K562 (cell line): ENCODE measurements at regions not wholly inside any gene's neighbourhood (a gene's known extent, or its start where the extent isn't known, plus 50 kb on each side); places are given as distances from the start of the nearest gene placed in this dataset.

Experiments
- ATAC-seq: fragments of 200-7000 bp; cut with Tn5 transposase; 3 replicates; pipeline ENCODE4 v1.9.1; 2020; ENCODE audit warnings: moderate library complexity
- BruUV-seq: library from RNA; stranded (reverse); fragments of 400-500 nt; replicated peaks from 2 replicates; lab custom pipeline; 2021; lab: Mats Ljungman, UMichigan
- CTCF ChIA-PET: fragments of 300-600 bp; formaldehyde crosslinking; extraction: SDS; loops from one replicate; lab custom pipeline; 2021; ENCODE audit warnings: low intra/inter-chr PET ratio; lab: Yijun Ruan, JAX
- POLR2A ChIA-PET: fragments of 300-600, 350-650 bp; sonication (Branson Sonifier 250); formaldehyde crosslinking; extraction: SDS; loops from one replicate; lab custom pipeline; 2021; ENCODE audit warnings: antibody characterized with exemption, inconsistent platforms; lab: Yijun Ruan, JAX
- DNase-seq, 4 experiments: peaks; one replicate each; pipeline versions ENCODE4 v3.0.0 to v3.0.0-alpha.2; 2011 to 2018; ENCODE audit warnings: low spot score in 3 of 4, mixed read lengths in 3 of 4; ENCODE audit errors: extremely low read depth in 1 of 4
- FAIRE-seq: peaks from 2 replicates; lab custom pipeline; 2011; peaks lifted over from hg19 to GRCh38; lab: Jason Lieb, UNC
- H2AFZ ChIP-seq: 2 replicates; pipeline ENCODE4 v1.6.0; 2011; ENCODE audit warnings: low read depth, low read length, control low read depth, inconsistent platforms
- H3K27ac ChIP-seq: fragments of 200-600 bp; 3 replicates; pipeline ENCODE4 v1.8.0; 2011; ENCODE audit warnings: low read depth, mild to moderate bottlenecking, control low read depth, inconsistent platforms, low read length, moderate library complexity, mixed read lengths; ENCODE audit errors: extremely low read depth
- H3K27me3 ChIP-seq, 2 experiments: fragments of 300-600 bp in 1 of 2; 2 replicates in 1 of 2; 3 replicates in 1 of 2; pipeline versions ENCODE4 v1.6.0 to v1.8.0; 2011; ENCODE audit warnings: inconsistent platforms in 2 of 2, low read length in 2 of 2, mild to moderate bottlenecking in 1 of 2, mixed read lengths in 1 of 2, moderate library complexity in 1 of 2; ENCODE audit not compliant: control insufficient read depth in 2 of 2, insufficient read depth in 2 of 2
- H3K36me3 ChIP-seq: fragments of 300-600 bp; 3 replicates; pipeline ENCODE4 v1.8.0; 2011; ENCODE audit warnings: mild to moderate bottlenecking, low read length, inconsistent platforms; ENCODE audit not compliant: control insufficient read depth, insufficient read depth
- H3K4me1 ChIP-seq, 2 experiments: fragments of 200-600 bp in 1 of 2; replicated peaks in 1 of 2; 2 replicates in 1 of 2; 3 replicates in 1 of 2; pipeline versions ENCODE4 v1.5.1 to v1.8.0; 2011; ENCODE audit warnings: inconsistent platforms in 2 of 2, low read length in 2 of 2, mild to moderate bottlenecking in 1 of 2, mixed read lengths in 1 of 2, moderate library complexity in 1 of 2; ENCODE audit not compliant: control insufficient read depth in 2 of 2, insufficient read depth in 2 of 2
- H3K4me2 ChIP-seq: 2 replicates; pipeline ENCODE4 v1.6.1; 2011; ENCODE audit warnings: low read length, control low read depth, inconsistent platforms, mixed read lengths; ENCODE audit not compliant: insufficient read depth
- H3K4me3 ChIP-seq: fragments of 200-600 bp; sonication (generic), shearing (Covaris generic); 2 replicates; pipeline ENCODE4 v1.5.1; 2016; ENCODE audit warnings: control low read depth, inconsistent platforms
- H3K79me2 ChIP-seq: fragments of 200-600 bp; 3 replicates; pipeline ENCODE4 v1.8.0; 2011; ENCODE audit warnings: low read length, inconsistent platforms; ENCODE audit not compliant: control insufficient read depth, insufficient read depth
- H3K9ac ChIP-seq, 2 experiments: 2 replicates each; pipeline versions ENCODE4 v1.6.0 to v1.6.1; 2011; ENCODE audit warnings: low read depth in 2 of 2, low read length in 2 of 2, control low read depth in 1 of 2, inconsistent platforms in 1 of 2, mild to moderate bottlenecking in 1 of 2, mixed read lengths in 1 of 2; ENCODE audit not compliant: insufficient read depth in 1 of 2
- H3K9me1 ChIP-seq: one replicate; pipeline ENCODE4 v1.6.0; 2011; ENCODE audit warnings: inconsistent platforms, mild to moderate bottlenecking, low read length, moderate library complexity; ENCODE audit not compliant: control insufficient read depth, insufficient read depth
- H3K9me3 ChIP-seq: replicated peaks from 2 replicates; pipeline ENCODE4 v1.5.1; 2011; ENCODE audit warnings: low read depth, low read length, inconsistent platforms; ENCODE audit not compliant: control insufficient read depth, insufficient read depth
- H4K20me1 ChIP-seq: replicated peaks from 2 replicates; pipeline ENCODE4 v1.6.1; 2011; ENCODE audit warnings: low read length, inconsistent platforms, mixed read lengths; ENCODE audit not compliant: control insufficient read depth, insufficient read depth
- E2F3 ChIP-seq: fragments of 250-450 bp; sonication (Bioruptor Pico); IDR thresholded peaks from 2 replicates; pipeline ENCODE4 v1.4.0; 2020; ENCODE audit warnings: mild to moderate bottlenecking
- GABPA ChIP-seq: fragments of 200-800 bp; sonication (Bioruptor generic); conservative IDR thresholded peaks from 2 replicates; pipeline ENCODE4 v1.6.1; 2016; ENCODE audit warnings: low read depth, missing genetic modification characterization, missing compliant biosample characterization
- JUND ChIP-seq, 2 experiments: IDR thresholded peaks; 2 replicates in 1 of 2; 3 replicates in 1 of 2; pipeline ENCODE4 v1.6.1; 2011; ENCODE audit warnings: borderline replicate concordance in 2 of 2, low read depth in 2 of 2, low read length in 2 of 2, improper control_type of control experiment in 1 of 2, missing biosample characterization in 1 of 2, missing genetic modification characterization in 1 of 2, missing genetic modification reagents in 1 of 2
- NCOA6 ChIP-seq: fragments of 450-650 bp; IDR thresholded peaks from 2 replicates; pipeline ENCODE4 v1.6.1; 2017; ENCODE audit warnings: mild to moderate bottlenecking
- SMAD3 ChIP-seq: fragments of 450-650 bp; formaldehyde crosslinking; conservative IDR thresholded peaks from 2 replicates; pipeline ENCODE4 v1.4.0; 2020; ENCODE audit warnings: mild to moderate bottlenecking
- SRSF1 ChIP-seq: fragments of 200-400 bp; formaldehyde crosslinking; IDR thresholded peaks from 2 replicates; pipeline ENCODE4 v1.6.1; 2017; ENCODE audit warnings: mild to moderate bottlenecking, low read depth, low read length, moderate library complexity
- TFE3 ChIP-seq: fragments of 450-650 bp; formaldehyde crosslinking; IDR thresholded peaks from 2 replicates; pipeline ENCODE4 v1.4.0; 2020; ENCODE audit warnings: mild to moderate bottlenecking, mixed read lengths
- U2AF2 ChIP-seq: fragments of 200-400 bp; formaldehyde crosslinking; optimal IDR thresholded peaks from 2 replicates; pipeline ENCODE3; 2017; ENCODE audit warnings: low read depth, mild to moderate bottlenecking, low read length
- ZC3H11A ChIP-seq: IDR thresholded peaks from 2 replicates; pipeline ENCODE4 v1.6.1; 2012; ENCODE audit warnings: low read depth, low read length, improper control_type of control experiment
- ZNF12 ChIP-seq: sonication (generic); formaldehyde crosslinking; IDR thresholded peaks from 2 replicates; pipeline ENCODE4 v1.4.0; 2020; ENCODE audit warnings: mild to moderate bottlenecking, missing genetic modification reagents
- ZNF133 ChIP-seq: fragments of 250-450 bp; sonication (Bioruptor Pico); IDR thresholded peaks from 2 replicates; pipeline ENCODE4 v1.4.0; 2020; ENCODE audit warnings: mild to moderate bottlenecking
- WGBS: fragments of 100-300 bp; shearing (Covaris generic); methylation state at CpG from one replicate; pipeline ENCODE4 v1.1.6; 2016; ENCODE audit warnings: low coverage, mixed read lengths; ENCODE audit not compliant: insufficient coverage; ENCODE audit errors: missing lambda C conversion rate; 5-methylcytosine and 5-hydroxymethylcytosine counted together
- in situ Hi-C: fragments of 300-500 bp; cut with MboI; formaldehyde crosslinking; loops from 4 replicates; pipeline ENCODE4 v1.15.0; 2018; ENCODE audit warnings: inconsistent platforms, mixed read lengths
- intact Hi-C: fragments of 100-400 bp; cut with micrococcal nuclease; formaldehyde crosslinking; loops from 2 replicates; pipeline ENCODE4 v1.14.2; 2022

- BruUV-seq = no TSS peak
- intact Hi-C loops = no loop called here
- H4K20me1 ChIP-seq = no peaks in the 10 kb centered on the region
- H3K9me1 ChIP-seq = no peaks in the 10 kb centered on the region
- TF ChIP-seq NCOA6 = no peak
- TF ChIP-seq SMAD3 = no peak
- TF ChIP-seq GABPA = no peak
- TF ChIP-seq ZC3H11A = no peak
- no peak for TF ChIP-seq ZNF12
- TF ChIP-seq E2F3 (CRISPR knock-in tag) = no peak
- no peak for TF ChIP-seq ZNF133
- TF ChIP-seq U2AF2 = no peak
- no peak for TF ChIP-seq TFE3 (CRISPR knock-in tag)
- no peak for TF ChIP-seq JUND (IDR thresholded peaks at IDR 0.05; ENCODE audit: borderline replicate concordance, low read depth, low read length)
- TF ChIP-seq JUND (tag; IDR thresholded peaks at IDR 0.05; ENCODE audit: borderline replicate concordance, low read depth, low read length) = no peak
- TF ChIP-seq SRSF1 = no peak
- H3K27me3 ChIP-seq = no peaks in the 10 kb centered on the region
- ChIA-PET CTCF (no interaction called here), POLR2A (no interaction called here)
- no peak overlapping the region for H3K4me2 ChIP-seq
- H3K4me1 ChIP-seq = no peaks in the 10 kb centered on the region
- ATAC-seq = no peak
- no peak overlapping the region for H3K4me3 ChIP-seq
- no peak overlapping the region for H2AFZ ChIP-seq
- H3K36me3 ChIP-seq = no peaks in the 10 kb centered on the region
- 0% methylated on average over 3 of the region's 3 CpGs for WGBS
- in situ Hi-C loops = no loop called here
- no peaks in the 10 kb centered on the region for H3K9me3 ChIP-seq
- H3K79me2 ChIP-seq = no peaks in the 10 kb centered on the region
- FAIRE-seq = no peak
- no peak overlapping the region for H3K9ac ChIP-seq
- DNase-seq = no peak
- H3K27ac ChIP-seq = no peak overlapping the region
These were observed 113.6 kb downstream of the TMCO5A start for GRCh38 chr15:38048001-38048455.
